ENCODE measurements at regions not wholly inside any gene's neighbourhood (a gene's known extent, or its start where the extent isn't known, plus 50 kb on each side); places are given as distances from the start of the nearest gene placed in this dataset.

DNA sequence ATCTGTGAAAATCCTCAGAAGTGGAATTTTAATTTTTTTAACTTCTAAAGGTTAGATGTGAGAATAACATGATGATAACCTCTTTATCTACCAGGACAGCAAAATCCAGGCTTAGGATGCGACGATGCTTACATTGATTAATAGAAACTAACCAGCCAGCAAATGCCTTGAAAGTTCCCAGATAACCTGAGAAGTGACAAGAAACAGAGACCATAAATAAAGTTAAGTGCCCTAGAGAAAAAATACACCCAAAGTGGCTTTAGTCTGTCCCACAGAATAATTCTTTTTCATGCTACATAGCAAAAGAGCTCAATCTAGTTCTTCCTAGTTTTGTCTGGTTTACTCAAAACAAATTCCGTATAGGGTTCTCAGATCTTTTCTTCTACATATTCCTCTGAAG, 262.7 kb downstream of the WDR11 start:
- no peak overlapping the region for H3K27ac ChIP-seq
- ChIA-PET POLR2A (ENCODE audit: low non-redundant PET) (no interaction called here), CTCF (no interaction called here)
- DNase-seq (ENCODE audit: low spot score) = no peak
- TF ChIP-seq CTCF (conservative IDR thresholded peaks at IDR 0.05; ENCODE audit: low read depth) = no peak

DNA sequence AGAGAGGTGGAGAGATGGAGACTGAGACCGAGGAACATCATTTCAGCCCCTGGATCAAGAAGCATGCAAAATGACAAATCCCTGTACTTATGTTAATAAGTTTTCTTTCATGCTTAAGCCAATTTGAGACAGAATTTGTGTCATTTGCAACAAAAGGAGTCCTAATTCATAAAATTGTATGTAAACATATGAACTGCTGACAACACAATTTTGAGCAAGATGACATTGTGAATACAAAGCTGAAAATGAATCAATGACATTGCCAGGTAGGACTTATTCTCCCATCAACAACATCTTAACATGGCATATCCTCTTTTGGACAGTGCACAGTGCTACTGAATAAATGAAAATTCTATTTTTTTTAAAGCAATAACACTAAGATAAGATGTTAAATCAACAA, 264.0 kb downstream of the WDR11 start:
- no peak for TF ChIP-seq CTCF (conservative IDR thresholded peaks at IDR 0.05; ENCODE audit: low read depth)
- ChIA-PET CTCF (no interaction called here), POLR2A (ENCODE audit: low non-redundant PET) (no interaction called here)
- no peak overlapping the region for H3K27ac ChIP-seq
- DNase-seq (ENCODE audit: low spot score) = no peak

DNA sequence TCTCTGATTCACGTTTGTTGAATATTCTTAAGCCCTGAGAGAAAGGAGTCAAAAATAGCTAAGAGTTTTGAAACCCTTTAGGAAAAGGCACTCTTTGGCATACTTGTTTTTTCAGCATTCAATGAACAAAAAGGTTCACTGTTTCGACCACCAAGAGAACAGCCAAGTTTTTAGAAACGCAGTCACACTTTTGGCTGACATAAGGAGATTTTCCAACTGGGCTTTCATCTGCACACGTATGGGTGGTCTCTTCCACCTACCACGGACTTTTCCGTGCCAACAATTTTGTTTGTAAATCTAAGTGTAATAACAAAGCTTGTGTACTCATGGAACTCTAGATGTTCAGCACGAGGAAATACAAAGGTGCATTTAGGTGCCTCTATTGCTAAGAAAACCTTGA, 270.3 kb downstream of the WDR11 start:
- ChIA-PET CTCF (interaction anchor here (0.6 to 0.7 kb wide), 2 partner anchors 280 to 1453 kb away, joined by 4 to 5 read pairs; no protein-coding TSS in a partner anchor), POLR2A (ENCODE audit: low non-redundant PET) (interaction anchor here (0.6 kb wide), 1 partner anchor 27 kb away, joined by 3 read pairs; no protein-coding TSS in a partner anchor)
- no peak overlapping the region for H3K27ac ChIP-seq
- DNase-seq (ENCODE audit: low spot score) = no peak
- TF ChIP-seq CTCF (conservative IDR thresholded peaks at IDR 0.05; ENCODE audit: low read depth) = no peak

DNA sequence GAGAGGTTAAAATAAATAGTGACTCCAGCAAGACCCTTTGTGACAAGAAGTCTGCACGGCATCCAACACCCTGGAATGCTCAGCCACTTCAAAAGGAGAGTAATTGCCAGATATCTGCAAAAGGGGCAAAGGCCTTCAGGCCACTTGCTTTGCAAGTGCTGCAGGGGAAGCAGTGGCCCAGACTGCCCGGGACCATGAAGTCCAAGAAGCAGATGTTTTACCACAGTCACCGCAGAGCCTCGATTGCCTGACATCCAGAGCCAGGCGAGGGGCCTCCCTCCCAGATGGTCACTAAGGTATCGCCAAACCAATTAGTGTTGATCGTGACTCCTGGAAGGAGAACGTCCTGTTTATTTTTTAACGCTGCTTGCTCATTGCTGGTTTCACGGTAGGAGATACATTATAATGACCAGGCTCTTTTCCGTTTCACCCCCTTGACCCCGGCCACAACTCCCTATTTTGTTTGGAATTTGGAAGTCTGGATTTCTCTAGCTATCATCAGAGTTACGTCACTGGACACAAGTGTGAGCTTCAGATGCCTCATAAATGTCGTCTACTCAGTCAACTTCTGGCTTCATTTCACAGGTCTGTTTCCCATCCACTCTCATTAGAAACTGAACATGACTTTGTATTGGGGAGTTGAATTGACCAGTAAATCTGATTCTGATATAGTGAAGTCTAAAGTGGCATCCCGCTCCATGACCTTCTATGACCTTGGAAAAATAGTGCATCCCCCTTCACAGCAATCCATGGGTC, 276.2 kb downstream of the WDR11 start:
- DNase-seq (ENCODE audit: low spot score) = no peak
- POLR2A ChIA-PET (ENCODE audit: low non-redundant PET) = no interaction called here
- no peak overlapping the region for H3K27ac ChIP-seq
- TF ChIP-seq CTCF (conservative IDR thresholded peaks at IDR 0.05; ENCODE audit: low read depth) = no peak
- CTCF ChIA-PET = no interaction called here

DNA sequence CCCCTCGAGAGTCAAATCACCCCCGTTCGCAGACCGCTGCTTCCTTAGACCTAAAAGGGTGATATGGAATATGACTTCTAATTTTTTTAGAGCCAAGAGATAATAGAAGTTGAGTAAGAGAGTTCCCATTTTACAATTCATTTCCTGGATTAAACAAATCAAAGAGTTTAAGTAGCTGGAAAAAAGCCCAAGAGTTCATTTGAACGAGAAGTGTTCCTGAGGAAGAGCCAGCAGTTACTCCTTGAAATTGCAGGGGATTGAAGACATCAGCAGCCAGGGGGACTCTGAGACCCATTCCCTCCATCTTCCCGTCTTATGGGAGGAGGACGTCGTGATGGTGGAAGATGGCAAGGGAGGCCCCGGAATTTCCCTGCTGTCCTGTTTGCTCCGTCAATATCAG, 277.0 kb downstream of the WDR11 start:
- POLR2A ChIA-PET (ENCODE audit: low non-redundant PET) = no interaction called here
- no peak for DNase-seq (ENCODE audit: low spot score)
- no peak for TF ChIP-seq CTCF (conservative IDR thresholded peaks at IDR 0.05; ENCODE audit: low read depth)
- no peak overlapping the region for H3K27ac ChIP-seq
- CTCF ChIA-PET = interaction anchor here (0.7 kb wide), 1 partner anchor 11 kb away, joined by 4 read pairs; no protein-coding TSS in a partner anchor

GRCh38 chr10:121129266-121129665, 278.1 kb downstream of the WDR11 start:
- ChIA-PET POLR2A (ENCODE audit: low non-redundant PET) (no interaction called here), CTCF (interaction anchor here (0.7 kb wide), 1 partner anchor 53 kb away, joined by 3 read pairs; no protein-coding TSS in a partner anchor)
- TF ChIP-seq CTCF (conservative IDR thresholded peaks at IDR 0.05; ENCODE audit: low read depth) = no peak
- no peak overlapping the region for H3K27ac ChIP-seq
- DNase-seq (ENCODE audit: low spot score) = no peak
